ENCODE measurements at regions not wholly inside any gene's neighbourhood (a gene's known extent, or its start where the extent isn't known, plus 50 kb on each side); places are given as distances from the start of the nearest gene placed in this dataset.
"Not testable (repeated sequence)": the region's sequence is repeated elsewhere in the genome, so short reads cannot be mapped to it uniquely, and the experiment has no call there.

GRCh38 chr9:29176231-29176630 is 1603.0 kb upstream of the C9orf72 start:
- TF ChIP-seq, protein P1, sequence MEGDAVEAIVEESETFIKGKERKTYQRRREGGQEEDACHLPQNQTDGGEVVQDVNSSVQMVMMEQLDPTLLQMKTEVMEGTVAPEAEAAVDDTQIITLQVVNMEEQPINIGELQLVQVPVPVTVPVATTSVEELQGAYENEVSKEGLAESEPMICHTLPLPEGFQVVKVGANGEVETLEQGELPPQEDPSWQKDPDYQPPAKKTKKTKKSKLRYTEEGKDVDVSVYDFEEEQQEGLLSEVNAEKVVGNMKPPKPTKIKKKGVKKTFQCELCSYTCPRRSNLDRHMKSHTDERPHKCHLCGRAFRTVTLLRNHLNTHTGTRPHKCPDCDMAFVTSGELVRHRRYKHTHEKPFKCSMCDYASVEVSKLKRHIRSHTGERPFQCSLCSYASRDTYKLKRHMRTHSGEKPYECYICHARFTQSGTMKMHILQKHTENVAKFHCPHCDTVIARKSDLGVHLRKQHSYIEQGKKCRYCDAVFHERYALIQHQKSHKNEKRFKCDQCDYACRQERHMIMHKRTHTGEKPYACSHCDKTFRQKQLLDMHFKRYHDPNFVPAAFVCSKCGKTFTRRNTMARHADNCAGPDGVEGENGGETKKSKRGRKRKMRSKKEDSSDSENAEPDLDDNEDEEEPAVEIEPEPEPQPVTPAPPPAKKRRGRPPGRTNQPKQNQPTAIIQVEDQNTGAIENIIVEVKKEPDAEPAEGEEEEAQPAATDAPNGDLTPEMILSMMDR (IDR thresholded peaks at IDR 0.05; ENCODE audit: insufficient read depth, low read length): no peak
- no peak overlapping the region for H3K4me3 ChIP-seq (ENCODE audit: low read depth, low read length)
- DNase-seq (ENCODE audit: low read depth): no peak

DNA sequence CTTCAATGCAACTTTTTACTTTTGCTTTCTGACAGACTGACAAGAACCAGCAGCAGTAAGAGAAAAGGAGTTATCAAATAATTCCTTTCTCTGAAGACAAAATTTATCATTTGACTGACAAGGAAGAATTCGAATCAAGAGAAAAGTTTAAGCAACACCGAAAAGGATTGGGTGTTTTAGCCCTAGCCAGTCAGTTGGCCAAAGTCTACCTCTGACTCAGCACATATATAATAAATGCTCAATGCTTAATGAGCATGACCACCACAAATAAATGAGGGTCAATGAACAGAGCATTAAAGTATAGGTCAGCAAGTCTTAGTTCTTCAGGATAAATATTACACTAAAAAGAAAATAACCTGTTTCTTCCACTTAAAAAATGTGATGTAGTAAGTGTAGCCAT is 1603.5 kb upstream of the C9orf72 start:
- no peak overlapping the region for H3K4me3 ChIP-seq (ENCODE audit: low read depth, low read length)
- TF ChIP-seq, protein P1 (IDR thresholded peaks at IDR 0.05; ENCODE audit: insufficient read depth, low read length): no peak
- no peak for DNase-seq (ENCODE audit: low read depth)

DNA sequence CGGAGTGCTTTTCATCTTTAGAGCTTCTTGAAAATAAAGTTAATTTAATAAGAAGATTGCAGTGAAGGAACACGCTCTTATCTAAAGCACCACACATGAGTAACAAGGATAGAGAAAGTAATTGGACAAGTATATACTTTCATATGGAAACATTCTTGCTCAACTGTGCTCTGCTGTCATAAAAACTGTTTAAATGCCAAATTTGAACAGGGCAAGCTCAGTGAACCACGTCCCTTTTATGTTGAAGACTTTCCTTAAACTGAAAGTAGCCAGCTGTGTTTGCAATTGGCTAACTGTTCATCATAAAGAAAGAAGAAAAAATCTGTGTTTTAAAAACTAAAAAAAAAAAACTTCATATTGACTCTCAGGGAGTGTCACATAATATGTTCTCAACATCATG is 1610.7 kb upstream of the C9orf72 start:
- DNase-seq (ENCODE audit: low read depth): no peak
- H3K4me3 ChIP-seq (ENCODE audit: low read depth, low read length): no peak overlapping the region
- TF ChIP-seq, protein P1 (IDR thresholded peaks at IDR 0.05; ENCODE audit: insufficient read depth, low read length): no peak

GRCh38 chr9:29188771-29189170 is 1615.5 kb upstream of the C9orf72 start:
- DNase-seq (ENCODE audit: low read depth); H3K4me3 ChIP-seq (ENCODE audit: low read depth, low read length): not testable (repeated sequence)

GRCh38 chr9:29189221-29189620 is 1615.9 kb upstream of the C9orf72 start:
- not testable (repeated sequence) for H3K4me3 ChIP-seq (ENCODE audit: low read depth, low read length); DNase-seq (ENCODE audit: low read depth)

- TF ChIP-seq, protein P1 (IDR thresholded peaks at IDR 0.05; ENCODE audit: insufficient read depth, low read length): no peak
- no peak overlapping the region for H3K4me3 ChIP-seq (ENCODE audit: low read depth, low read length)
- no peak for DNase-seq (ENCODE audit: low read depth)
Measured at GRCh38 chr9:29198861-29199260, 1625.6 kb upstream of the C9orf72 start.

DNA sequence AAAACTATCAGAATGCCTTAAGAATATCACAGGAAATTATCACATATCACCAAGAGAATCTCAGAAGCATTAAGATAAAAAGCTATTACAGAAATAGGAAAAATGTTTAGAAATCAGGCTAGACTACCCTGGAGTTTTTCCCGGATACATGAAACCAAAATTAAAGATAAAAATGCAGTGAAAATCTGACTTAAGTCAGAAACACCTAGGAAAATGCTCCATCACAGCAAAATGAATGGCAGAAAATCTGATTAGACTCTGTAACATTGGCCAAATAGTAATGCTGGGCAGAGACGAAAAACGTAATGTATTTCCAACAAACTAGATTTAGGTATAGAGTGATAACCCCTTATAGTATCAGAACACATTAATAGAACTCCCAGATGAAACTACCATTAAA is 1626.7 kb upstream of the C9orf72 start:
- TF ChIP-seq, protein P1 (IDR thresholded peaks at IDR 0.05; ENCODE audit: insufficient read depth, low read length): no peak

DNA sequence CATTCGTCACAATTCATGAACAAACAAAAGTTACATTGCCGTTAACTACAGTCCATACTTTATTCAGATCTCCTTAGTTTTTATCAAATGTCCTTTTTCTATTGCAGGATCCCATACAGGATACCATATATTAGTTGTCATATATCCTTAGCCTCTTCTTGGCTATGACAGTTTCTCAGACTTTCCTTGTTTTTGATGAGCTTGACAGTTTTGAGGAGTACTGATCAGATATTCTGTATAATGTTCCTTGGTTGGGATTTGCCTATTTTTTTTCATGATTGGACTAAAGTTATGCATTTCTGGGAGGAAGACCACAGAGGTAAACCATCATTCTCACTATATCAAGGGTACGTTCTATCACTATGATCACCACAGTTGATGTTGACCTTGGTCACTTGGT is 1627.4 kb upstream of the C9orf72 start:
- no peak overlapping the region for H3K4me3 ChIP-seq (ENCODE audit: low read depth, low read length)
- TF ChIP-seq, protein P1 (IDR thresholded peaks at IDR 0.05; ENCODE audit: insufficient read depth, low read length): no peak

More for the DNA sequence above, 1626.7 kb upstream of the C9orf72 start:
- no peak for DNase-seq (ENCODE audit: low read depth)
- no peak overlapping the region for H3K4me3 ChIP-seq (ENCODE audit: low read depth, low read length)

More for the DNA sequence above, 1627.4 kb upstream of the C9orf72 start:
- DNase-seq (ENCODE audit: low read depth): no peak
